Body of pancreas (tissue), 4 donors: ENCODE measurements at regions not wholly inside any gene's neighbourhood (a gene's known extent, or its start where the extent isn't known, plus 50 kb on each side); places are given as distances from the start of the nearest gene placed in this dataset.

Experiments used
- ATAC-seq: fragments of 150-250 bp; one replicate; pipeline ENCODE4 v1.9.1; 2016
- DNase-seq, 4 donors: peaks; one replicate each; pipeline ENCODE4 v3.0.0-alpha.2; 2019
- H3K27ac ChIP-seq, 4 donors: fragments of 200-600 bp; sonication (generic); 1 replicate in 3 of 4; 2 replicates in 1 of 4; pipeline versions ENCODE4 v1.5.1 to v1.6.1; 2016 to 2019; ENCODE audit warnings: mild to moderate bottlenecking in 1 of 4, mixed read lengths in 1 of 4, moderate library complexity in 1 of 4
- H3K27me3 ChIP-seq, 2 donors: fragments of 200-600 bp; sonication (generic); one replicate each; pipeline ENCODE4 v1.6.0; 2016; ENCODE audit warnings: mild to moderate bottlenecking in 1 of 2
- H3K36me3 ChIP-seq, 2 donors: fragments of 200-600 bp; sonication (generic); replicated peaks in 1 of 2; 2 replicates each; pipeline ENCODE4 v1.5.1; 2016; ENCODE audit warnings: low read depth in 2 of 2; ENCODE audit not compliant: insufficient read depth in 1 of 2
- H3K4me1 ChIP-seq: fragments of 200-600 bp; sonication (generic); one replicate; pipeline ENCODE4 v1.6.0; 2016
- H3K4me3 ChIP-seq, 2 donors: fragments of 200-600 bp; sonication (generic); 1 replicate in 1 of 2; 2 replicates in 1 of 2; pipeline ENCODE4 v1.5.1; 2016 to 2019
- H3K9me3 ChIP-seq, 3 donors: fragments of 200-600 bp; sonication (generic); 1 replicate in 2 of 3; 2 replicates in 1 of 3; pipeline ENCODE4 v1.5.1; 2016
- CTCF ChIP-seq, 7 experiments: fragments of 450-650 bp in 4 of 7; fragments of 200-600 bp in 3 of 7; sonication (generic) in 3 of 7; IDR thresholded peaks; one replicate each; pipeline ENCODE4 v1.5.1; 2016 to 2019; ENCODE audit warnings: antibody characterized with exemption in 7 of 7
- POLR2A ChIP-seq, 3 donors: fragments of 450-650 bp; IDR thresholded peaks; one replicate each; pipeline ENCODE4 v1.6.1; 2016; ENCODE audit warnings: antibody characterized with exemption in 3 of 3, mild to moderate bottlenecking in 2 of 3
- WGBS, 2 donors: methylation state at CpG; one replicate each; pipeline ENCODE4 v1.1.5; 2017; 5-methylcytosine and 5-hydroxymethylcytosine counted together
- intact Hi-C: fragments of 100-400 bp; cut with DNase I; formaldehyde crosslinking; loops from one replicate; pipeline ENCODE4 v1.15.1; 2023

- no peaks in the 10 kb centered on the region for H3K4me1 ChIP-seq
- no peaks in the 10 kb centered on the region for H3K27me3 ChIP-seq
- H3K36me3 ChIP-seq = no peaks in the 10 kb centered on the region
- H3K9me3 ChIP-seq = no peaks in the 10 kb centered on the region
- intact Hi-C loops = no loop called here
- H3K27ac ChIP-seq = no peak overlapping the region
- TF ChIP-seq CTCF (IDR thresholded peaks at IDR 0.05) = no peak
- TF ChIP-seq POLR2A (IDR thresholded peaks at IDR 0.05) = no peak
- ATAC-seq (no peak), DNase-seq (no peak)
- H3K4me3 ChIP-seq = no peak overlapping the region
- WGBS, 2 donors = 66 to 83% methylated on average over 5 to 6 of the region's 6 CpGs
These were observed 50.0 kb upstream of the PDHA1 start for GRCh38 chrX:19293606-19294325.
